Endothelial cell (in vitro differentiated cells): ENCODE measurements at regions not wholly inside any gene's neighbourhood (a gene's known extent, or its start where the extent isn't known, plus 50 kb on each side); places are given as distances from the start of the nearest gene placed in this dataset.

Source experiments
- DNase-seq: peaks from one replicate; pipeline ENCODE4 v3.0.0; 2021; ENCODE audit warnings: low spot score
- H3K27ac Mint-ChIP-seq: one replicate; pipeline ENCODE4 v1.8.0; 2021; ENCODE audit warnings: mixed read lengths, inconsistent platforms; ENCODE audit not compliant: unreplicated experiment
- H3K27me3 Mint-ChIP-seq: one replicate; pipeline ENCODE4 v1.8.0; 2021; ENCODE audit warnings: mild to moderate bottlenecking, moderate library complexity, mixed read lengths, inconsistent platforms; ENCODE audit not compliant: unreplicated experiment
- H3K36me3 Mint-ChIP-seq: one replicate; pipeline ENCODE4 v1.8.0; 2021; ENCODE audit warnings: mild to moderate bottlenecking, low read depth, mixed read lengths, inconsistent platforms; ENCODE audit not compliant: unreplicated experiment
- H3K4me1 Mint-ChIP-seq: one replicate; pipeline ENCODE4 v1.8.0; 2021; ENCODE audit warnings: mild to moderate bottlenecking, mixed read lengths, inconsistent platforms; ENCODE audit not compliant: unreplicated experiment
- H3K4me3 Mint-ChIP-seq: one replicate; pipeline ENCODE4 v1.8.0; 2021; ENCODE audit warnings: mild to moderate bottlenecking, mixed read lengths, inconsistent platforms; ENCODE audit not compliant: unreplicated experiment
- H3K9me3 Mint-ChIP-seq: one replicate; pipeline ENCODE4 v1.8.0; 2021; ENCODE audit warnings: mixed read lengths, inconsistent platforms; ENCODE audit not compliant: unreplicated experiment
- TF ChIP-seq, protein P1 (sequence below): fragments of 200-600 bp; sonication (generic); IDR thresholded peaks from one replicate; pipeline ENCODE4 v1.5.0; 2021; ENCODE audit warnings: antibody characterized with exemption; ENCODE audit not compliant: unreplicated experiment

DNA sequence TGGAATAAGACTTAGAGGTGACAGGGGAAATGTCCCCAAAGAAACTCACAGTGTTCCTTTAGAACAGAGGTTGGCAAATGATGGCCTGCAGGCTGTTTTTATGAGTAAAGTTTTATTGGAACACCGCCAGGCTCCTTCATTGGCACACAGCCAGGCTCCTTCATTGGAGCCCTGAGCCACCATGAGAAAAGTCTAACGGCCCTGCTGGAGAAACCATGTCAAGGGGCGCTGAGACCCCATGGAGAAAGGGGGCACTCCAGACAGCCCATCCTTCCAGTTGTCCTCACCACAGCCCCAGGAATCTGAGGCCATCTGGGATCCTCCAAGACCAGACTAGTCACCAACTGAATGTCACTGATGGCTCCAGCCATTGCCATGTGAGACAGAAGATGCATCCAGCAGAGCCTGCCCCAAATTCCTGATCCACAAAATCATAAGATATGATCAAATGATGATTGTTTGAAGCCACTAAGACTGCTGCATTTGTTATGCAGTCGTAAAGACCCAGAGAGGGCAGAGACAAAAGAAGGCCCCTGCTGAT is 88.2 kb upstream of the GPR26 start:
- Mint-ChIP-seq H3K4me3 (no peak overlapping the region), H3K9me3 (no peaks in the 10 kb centered on the region), H3K27me3 (peaks cover 8% of the 10 kb centered on the region), H3K27ac (no peak overlapping the region), H3K36me3 (no peaks in the 10 kb centered on the region), H3K4me1 (no peaks in the 10 kb centered on the region)
- DNase-seq, result no peak
- TF ChIP-seq, protein P1, sequence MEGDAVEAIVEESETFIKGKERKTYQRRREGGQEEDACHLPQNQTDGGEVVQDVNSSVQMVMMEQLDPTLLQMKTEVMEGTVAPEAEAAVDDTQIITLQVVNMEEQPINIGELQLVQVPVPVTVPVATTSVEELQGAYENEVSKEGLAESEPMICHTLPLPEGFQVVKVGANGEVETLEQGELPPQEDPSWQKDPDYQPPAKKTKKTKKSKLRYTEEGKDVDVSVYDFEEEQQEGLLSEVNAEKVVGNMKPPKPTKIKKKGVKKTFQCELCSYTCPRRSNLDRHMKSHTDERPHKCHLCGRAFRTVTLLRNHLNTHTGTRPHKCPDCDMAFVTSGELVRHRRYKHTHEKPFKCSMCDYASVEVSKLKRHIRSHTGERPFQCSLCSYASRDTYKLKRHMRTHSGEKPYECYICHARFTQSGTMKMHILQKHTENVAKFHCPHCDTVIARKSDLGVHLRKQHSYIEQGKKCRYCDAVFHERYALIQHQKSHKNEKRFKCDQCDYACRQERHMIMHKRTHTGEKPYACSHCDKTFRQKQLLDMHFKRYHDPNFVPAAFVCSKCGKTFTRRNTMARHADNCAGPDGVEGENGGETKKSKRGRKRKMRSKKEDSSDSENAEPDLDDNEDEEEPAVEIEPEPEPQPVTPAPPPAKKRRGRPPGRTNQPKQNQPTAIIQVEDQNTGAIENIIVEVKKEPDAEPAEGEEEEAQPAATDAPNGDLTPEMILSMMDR, result no peak

DNA sequence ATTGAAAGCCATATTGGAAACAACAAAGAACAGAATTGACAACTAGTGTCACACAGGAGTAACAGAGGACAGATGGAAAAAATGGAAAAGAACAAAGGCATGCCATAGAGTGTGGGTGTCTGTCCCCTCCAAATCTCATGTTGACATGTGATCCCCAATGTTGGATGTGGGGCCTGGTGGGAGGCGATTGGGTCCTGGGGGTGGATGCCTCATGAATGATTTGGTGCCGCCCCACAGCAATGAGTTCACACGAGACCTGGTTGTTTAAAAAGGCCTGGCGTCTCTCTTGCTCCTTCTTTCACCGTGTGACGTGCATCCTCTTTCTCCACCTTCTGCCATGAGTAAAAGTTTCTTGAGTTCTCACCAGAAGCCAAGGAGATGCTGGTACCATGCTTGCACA is 87.4 kb upstream of the GPR26 start:
- no peak for DNase-seq
- no peaks in the 10 kb centered on the region for H3K9me3 Mint-ChIP-seq
- no peaks in the 10 kb centered on the region for H3K4me1 Mint-ChIP-seq
- peaks cover 6% of the 10 kb centered on the region for H3K27me3 Mint-ChIP-seq
- TF ChIP-seq, protein P1, result no peak
- H3K27ac Mint-ChIP-seq, result no peak overlapping the region
- H3K36me3 Mint-ChIP-seq, result no peaks in the 10 kb centered on the region
- no peak overlapping the region for H3K4me3 Mint-ChIP-seq

DNA sequence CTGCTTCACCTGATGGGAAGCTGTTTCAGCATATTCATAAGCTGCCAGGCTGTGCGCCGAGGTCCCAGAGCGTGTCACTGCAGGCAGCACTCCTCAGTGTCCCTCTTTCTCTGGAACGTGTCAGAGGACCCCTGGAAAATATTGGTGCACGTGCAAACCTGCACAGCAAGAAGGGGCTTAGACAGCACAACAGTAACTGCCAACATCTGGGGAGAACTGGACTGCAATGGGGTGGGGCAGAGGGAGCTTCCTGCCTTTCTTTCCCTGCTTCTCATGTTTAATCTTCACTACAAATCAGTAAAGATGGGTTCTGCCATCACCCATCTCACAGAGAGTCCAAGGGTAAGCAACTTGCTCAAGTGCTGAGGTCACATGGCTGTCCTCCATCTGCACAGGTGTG is 86.5 kb upstream of the GPR26 start:
- H3K4me1 Mint-ChIP-seq, result peaks cover 1% of the 10 kb centered on the region
- peaks cover 6% of the 10 kb centered on the region for H3K27me3 Mint-ChIP-seq
- H3K9me3 Mint-ChIP-seq, result no peaks in the 10 kb centered on the region
- no peaks in the 10 kb centered on the region for H3K36me3 Mint-ChIP-seq
- H3K27ac Mint-ChIP-seq, result no peak overlapping the region
- no peak for DNase-seq
- TF ChIP-seq, protein P1, result no peak
- H3K4me3 Mint-ChIP-seq, result no peak overlapping the region

DNA sequence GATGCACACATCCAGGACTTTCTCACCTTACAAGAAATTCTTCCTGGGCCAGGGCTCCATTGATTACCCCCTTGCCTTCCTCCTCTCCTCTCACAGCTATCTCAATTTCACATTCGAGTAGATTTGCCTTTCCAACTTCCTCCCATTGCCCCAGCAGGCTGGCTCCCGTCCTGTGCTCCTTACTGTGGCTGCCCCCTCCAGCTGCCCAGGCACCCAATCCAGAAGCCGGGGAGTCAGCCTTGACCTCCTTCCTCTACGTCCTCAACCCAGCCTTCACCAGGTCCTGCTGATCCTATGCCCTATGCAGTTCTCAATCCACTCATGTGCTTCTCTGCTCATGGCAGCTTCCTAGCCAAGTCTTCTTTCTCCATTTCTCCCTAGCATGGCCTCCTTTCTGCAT is 85.7 kb upstream of the GPR26 start:
- TF ChIP-seq, protein P1, result no peak
- no peak for DNase-seq
- no peak overlapping the region for H3K27ac Mint-ChIP-seq
- H3K4me3 Mint-ChIP-seq, result no peak overlapping the region
- H3K4me1 Mint-ChIP-seq, result peaks cover 3% of the 10 kb centered on the region
- no peaks in the 10 kb centered on the region for H3K36me3 Mint-ChIP-seq
- H3K9me3 Mint-ChIP-seq, result no peaks in the 10 kb centered on the region
- H3K27me3 Mint-ChIP-seq, result peaks cover 6% of the 10 kb centered on the region

DNA sequence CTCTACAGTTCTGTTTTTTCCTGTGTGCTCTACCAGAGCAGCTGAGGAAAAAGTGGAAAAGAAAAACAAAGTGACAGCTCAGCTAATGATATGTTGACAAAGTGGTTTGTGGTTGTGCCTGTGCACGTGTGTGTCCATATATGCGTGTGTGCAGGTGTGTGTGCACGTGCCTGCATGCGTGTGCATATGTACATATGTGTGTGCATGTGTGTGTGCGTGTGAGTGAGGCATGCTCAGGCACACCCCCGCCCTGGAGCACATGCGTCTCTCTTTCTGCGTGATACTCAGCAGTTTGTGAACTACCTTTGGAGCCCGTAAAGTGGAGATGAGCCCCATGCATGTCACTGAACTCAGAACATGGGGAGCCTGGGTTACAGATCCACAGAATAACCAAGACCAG is 84.5 kb upstream of the GPR26 start:
- peaks cover 6% of the 10 kb centered on the region for H3K27me3 Mint-ChIP-seq
- no peak overlapping the region for H3K27ac Mint-ChIP-seq
- peaks cover 3% of the 10 kb centered on the region for H3K4me1 Mint-ChIP-seq
- no peak overlapping the region for H3K4me3 Mint-ChIP-seq
- H3K36me3 Mint-ChIP-seq, result no peaks in the 10 kb centered on the region
- no peak for DNase-seq
- H3K9me3 Mint-ChIP-seq, result no peaks in the 10 kb centered on the region
- TF ChIP-seq, protein P1, result no peak
